Left cardiac atrium (tissue), 4 donors: ENCODE measurements at regions not wholly inside any gene's neighbourhood (a gene's known extent, or its start where the extent isn't known, plus 50 kb on each side); places are given as distances from the start of the nearest gene placed in this dataset.
A peak's percentile ranks its signal among the peaks of the same experiment; 100 is the strongest.

Experiments
- ATAC-seq, 2 donors: fragments of 200-7000 bp; cut with Tn5 transposase; one replicate each; pipeline ENCODE4 v1.9.1; 2020; ENCODE audit warnings: mild to moderate bottlenecking in 2 of 2, moderate library complexity in 2 of 2
- DNase-seq: peaks from one replicate; pipeline ENCODE4 v3.0.0-alpha.2; 2020
- intact Hi-C, 2 donors: fragments of 100-400 bp; cut with DNase I; formaldehyde crosslinking; loops; one replicate each; pipeline versions ENCODE4 v1.14.1 to v1.15.1; 2022 to 2023
- donor health status: DM: no; HTN: yes; CAD: no.
- donor health status: DM: no; HTN: yes; CAD: no; lungs with severe emphysema.
- donor health status: DM: yes; HTN: yes; CAD: no.
- donor health status: Dilated cardiomyopathy.

DNA sequence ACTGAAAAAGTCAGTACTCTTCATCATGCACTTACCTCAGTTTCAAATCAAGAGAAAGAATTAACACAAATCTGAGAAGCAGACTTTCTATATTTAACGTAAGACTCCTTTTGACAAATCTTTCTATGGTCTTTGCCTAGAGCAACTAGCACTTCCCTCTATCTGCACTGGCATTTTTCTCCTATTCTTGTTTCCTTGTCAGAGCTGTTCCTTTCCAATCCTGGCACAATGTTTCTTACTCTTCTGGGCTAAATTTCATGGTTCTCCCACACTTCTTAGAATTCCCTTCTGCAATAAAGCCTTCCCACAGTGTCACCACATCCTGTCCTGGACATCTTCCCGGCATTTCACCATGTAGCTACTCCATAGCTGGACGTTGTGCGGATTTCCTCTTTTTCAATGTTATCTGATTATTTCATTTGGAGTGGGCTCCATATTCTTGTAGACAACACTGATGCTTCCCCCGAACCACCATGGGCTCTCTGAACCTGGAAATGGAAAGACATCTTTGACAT is 144.7 kb upstream of the CTNNA2 start:
- no peak for DNase-seq
- intact Hi-C loops, result no loop called here
- ATAC-seq, result no peak

GRCh38 chr2:79359419-79359818 is 153.4 kb upstream of the CTNNA2 start:
- DNase-seq, result no peak
- intact Hi-C loops, result no loop called here
- ATAC-seq, result no peak

DNA sequence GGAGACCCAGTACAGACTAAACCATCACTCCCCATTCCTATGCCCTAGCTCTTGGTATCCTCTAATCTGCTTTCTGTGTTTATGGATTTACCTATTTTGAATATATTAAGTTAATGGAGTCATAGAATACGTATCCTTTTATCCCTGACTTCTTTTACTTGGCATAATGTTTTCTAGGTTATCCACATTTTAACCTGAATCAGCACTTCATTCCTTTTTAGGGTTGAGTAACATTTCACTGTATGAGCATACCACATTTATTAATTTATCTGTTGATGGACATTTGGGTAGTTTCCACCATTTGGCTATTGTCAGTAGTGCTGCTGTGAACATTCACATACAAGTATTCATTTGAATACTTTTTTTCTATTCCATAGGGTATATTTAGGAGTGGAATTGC is 157.3 kb upstream of the CTNNA2 start:
- ATAC-seq, result no peak
- intact Hi-C loops, result no loop called here
- no peak for DNase-seq

- DNase-seq (no peak), ATAC-seq (no peak)
- intact Hi-C loops, result no loop called here
Observed at GRCh38 chr2:79327460-79327859, 167.9 kb upstream of the REG3A start.

GRCh38 chr2:79320871-79321270 is 161.3 kb upstream of the REG3A start:
- ATAC-seq (no peak), DNase-seq (no peak)
- intact Hi-C loops, result no loop called here

DNA sequence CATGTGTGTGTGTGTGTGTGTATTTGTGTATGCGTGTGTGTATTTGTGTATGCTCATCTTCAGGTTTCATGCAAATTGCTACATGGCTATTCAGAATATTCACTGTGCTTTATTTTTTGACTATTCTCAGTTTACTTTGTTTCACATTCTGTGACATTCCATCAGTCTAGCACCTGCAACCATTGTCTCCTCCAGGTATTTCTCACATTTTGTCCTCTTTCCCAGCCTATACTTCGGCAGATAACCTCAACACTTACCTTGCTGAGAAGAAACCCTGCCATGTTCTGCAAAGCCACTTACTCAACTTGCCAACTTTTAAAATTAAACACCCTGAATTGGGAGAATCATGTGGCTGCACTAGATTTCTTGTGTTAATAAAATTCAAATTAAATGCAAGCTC is 135.4 kb upstream of the REG3A start:
- DNase-seq, result no peak
- intact Hi-C loops, result no loop called here
- no peak for ATAC-seq

GRCh38 chr2:79292958-79293315 is 133.4 kb upstream of the REG3A start:
- no peak for DNase-seq
- no peak for ATAC-seq
- intact Hi-C loops, result no loop called here

DNA sequence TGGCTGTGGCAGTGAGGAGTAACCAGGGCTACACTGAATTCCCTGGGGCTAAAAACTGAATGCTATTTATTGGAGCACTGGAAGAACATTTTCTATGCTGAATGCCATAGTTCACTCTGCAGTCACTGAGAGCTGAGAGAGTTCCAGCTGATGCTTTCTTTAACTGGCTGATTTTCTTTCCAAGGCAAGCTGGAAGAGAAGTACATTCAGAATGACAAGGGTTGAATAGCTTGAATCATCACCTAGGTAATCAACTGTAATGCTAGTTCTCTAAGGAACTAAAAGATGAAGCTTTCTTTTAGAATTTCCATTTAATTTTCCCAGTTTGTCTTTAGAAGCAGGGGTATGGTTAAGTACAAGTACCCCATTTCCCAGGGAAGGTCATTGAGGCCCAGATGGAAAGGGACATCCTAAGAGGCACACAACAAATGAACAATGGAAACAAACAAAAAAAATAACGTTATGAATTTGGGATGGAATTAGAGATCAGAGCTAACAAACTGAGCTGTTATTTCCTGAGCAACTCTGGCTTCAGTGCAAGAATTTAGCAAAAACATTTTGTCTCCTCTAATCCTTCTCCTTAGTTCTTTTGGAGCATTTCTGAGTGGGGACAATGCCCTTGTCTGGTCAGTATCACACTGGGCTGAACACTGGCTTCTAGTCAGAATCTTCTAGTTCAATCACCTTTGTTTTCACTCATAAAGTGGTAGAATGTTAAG is 132.8 kb upstream of the REG3A start:
- intact Hi-C loops, result no loop called here
- DNase-seq (no peak), ATAC-seq (no peak)

GRCh38 chr2:79275863-79276262 is 116.3 kb upstream of the REG3A start:
- DNase-seq (no peak), ATAC-seq (no peak)
- intact Hi-C loops, result no loop called here

DNA sequence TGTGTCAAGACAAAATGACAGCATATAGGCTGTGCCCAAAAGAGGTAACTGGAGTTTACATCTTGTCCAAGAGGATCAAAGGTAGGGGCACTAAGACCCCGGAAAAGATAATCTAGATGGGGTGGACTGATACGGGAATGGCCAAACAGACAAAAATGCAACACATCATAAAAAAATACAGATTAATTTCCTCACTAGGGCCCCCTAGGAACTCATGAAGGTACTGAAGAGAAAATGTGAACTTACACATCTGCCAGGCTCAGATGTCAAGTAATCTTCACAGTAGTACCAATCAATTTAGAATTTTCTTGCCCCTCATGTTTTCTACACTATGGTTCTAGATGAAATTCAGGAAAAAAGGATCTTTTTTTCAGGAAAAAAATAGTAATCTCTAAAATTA is 115.6 kb upstream of the REG3A start:
- DNase-seq (no peak), ATAC-seq (no peak)
- intact Hi-C loops, result no loop called here

GRCh38 chr2:79272616-79273015 is 113.1 kb upstream of the REG3A start:
- no peak for ATAC-seq
- intact Hi-C loops, result no loop called here
- DNase-seq, result no peak

DNA sequence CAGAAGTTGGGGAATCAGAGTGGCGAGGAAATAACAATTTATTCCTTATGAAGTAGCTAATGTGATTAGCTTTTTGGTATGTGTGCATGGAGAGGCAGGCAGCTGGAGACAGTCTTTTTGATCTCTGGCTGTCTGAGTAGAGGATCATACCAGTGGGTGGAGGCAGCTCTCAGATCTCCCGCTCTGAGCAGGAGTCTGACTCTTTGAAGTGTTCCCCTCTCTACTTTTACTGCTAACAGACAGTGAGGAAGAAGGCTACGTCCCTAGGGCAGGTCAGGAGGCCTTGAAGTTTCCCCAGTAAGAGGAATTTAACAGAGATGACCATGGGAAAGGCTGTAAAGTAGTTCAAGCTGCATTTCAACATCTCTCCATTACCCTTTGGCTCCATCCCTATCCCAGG is 111.9 kb upstream of the REG3A start:
- intact Hi-C loops, result no loop called here
- no peak for DNase-seq
- no peak for ATAC-seq

DNA sequence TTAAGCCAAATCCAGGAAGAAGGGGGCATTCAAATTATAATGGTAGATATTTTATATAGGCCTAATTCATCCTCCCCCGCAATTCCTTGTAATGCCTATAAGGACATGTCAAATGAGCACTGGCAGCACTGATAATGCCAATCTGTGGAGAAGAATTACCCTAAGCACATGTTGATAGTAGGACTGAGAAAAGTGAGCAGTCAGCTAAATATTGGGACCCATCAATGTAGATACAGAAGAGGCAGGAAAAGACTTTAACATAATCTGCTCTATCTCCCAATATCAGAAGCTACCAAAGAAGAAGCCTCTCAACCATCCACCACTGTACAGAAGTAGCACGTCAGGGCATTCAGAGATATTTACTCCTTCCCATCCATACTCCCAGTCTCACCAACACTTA is 101.3 kb upstream of the REG3A start:
- ATAC-seq, result no peak
- intact Hi-C loops, result no loop called here
- no peak for DNase-seq

GRCh38 chr2:79259959-79260358 is 100.4 kb upstream of the REG3A start:
- ATAC-seq (peak; percentile 44 to 97), DNase-seq (no peak)
- intact Hi-C loops, result no loop called here

- DNase-seq (no peak), ATAC-seq (no peak)
- intact Hi-C loops, result no loop called here
Observed at GRCh38 chr2:79259296-79259695, 99.7 kb upstream of the REG3A start.

DNA sequence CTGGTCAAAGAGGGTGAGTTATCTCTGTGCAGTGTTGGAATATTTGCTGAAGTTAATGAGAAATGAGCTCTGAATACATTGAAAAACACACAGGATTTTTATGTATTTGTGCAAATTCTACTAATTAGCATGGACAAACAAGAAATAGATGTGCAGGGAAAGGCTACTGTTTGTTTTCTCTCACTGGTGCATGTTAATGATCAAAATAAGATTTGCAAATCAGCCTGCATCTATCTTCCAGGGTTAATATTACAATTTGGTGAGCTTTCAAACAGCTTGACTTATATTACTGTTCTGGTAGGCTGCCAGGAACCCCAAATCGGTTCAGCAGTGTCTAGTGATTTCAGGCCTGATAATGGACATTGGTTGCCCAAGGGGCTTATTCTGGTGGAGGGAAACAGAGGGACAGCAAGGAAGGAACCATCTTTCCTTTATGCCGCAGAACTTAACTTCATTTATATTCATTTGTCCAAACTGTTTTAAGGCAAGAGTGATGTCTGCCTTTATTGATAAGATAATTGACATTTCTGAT is 93.8 kb upstream of the REG3A start:
- DNase-seq, result no peak
- no peak for ATAC-seq
- intact Hi-C loops, result no loop called here

DNA sequence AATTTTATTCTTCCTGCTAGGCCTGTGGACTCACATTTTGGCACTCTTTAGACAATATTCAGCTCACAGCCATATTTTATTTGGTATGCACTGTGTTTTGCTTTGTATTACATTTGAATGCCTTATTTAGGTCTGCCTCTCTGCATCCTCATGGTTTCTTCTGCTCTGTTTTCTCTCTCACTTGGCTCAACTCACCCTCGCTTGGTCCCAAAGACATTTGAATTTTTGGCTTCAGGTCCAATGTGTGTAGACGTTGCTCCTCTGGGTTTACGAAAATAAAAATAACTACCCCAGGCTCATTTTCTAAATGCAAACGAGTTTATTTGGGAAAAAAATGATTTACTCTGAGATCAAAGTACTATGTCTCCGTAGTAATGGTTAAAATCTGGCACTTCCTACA is 91.1 kb upstream of the REG3A start:
- ATAC-seq (no peak), DNase-seq (no peak)
- intact Hi-C loops, result no loop called here

DNA sequence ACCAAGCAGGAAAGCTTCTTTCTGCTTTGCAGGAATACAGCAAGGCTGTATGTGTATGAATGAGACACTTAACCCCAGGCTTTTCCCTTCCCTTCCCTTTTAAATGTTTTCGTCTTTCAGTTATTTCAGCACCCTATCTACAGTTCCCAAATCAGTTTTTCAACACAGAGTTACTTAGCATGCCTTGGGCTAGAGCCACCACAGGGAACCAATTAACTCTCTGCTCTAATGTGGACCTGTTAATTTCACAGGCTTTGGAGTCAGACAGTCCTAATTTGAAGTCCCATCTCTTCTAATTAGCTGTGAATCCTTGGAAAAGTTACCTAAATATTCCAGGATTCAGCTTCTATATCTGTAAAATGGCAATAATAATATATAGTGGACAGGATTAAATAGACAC is 89.2 kb upstream of the REG3A start:
- ATAC-seq (no peak), DNase-seq (no peak)
- intact Hi-C loops, result no loop called here

- DNase-seq, result no peak
- intact Hi-C loops, result no loop called here
- ATAC-seq, result no peak
Observed at GRCh38 chr2:79235135-79235534, 75.6 kb upstream of the REG3A start.

DNA sequence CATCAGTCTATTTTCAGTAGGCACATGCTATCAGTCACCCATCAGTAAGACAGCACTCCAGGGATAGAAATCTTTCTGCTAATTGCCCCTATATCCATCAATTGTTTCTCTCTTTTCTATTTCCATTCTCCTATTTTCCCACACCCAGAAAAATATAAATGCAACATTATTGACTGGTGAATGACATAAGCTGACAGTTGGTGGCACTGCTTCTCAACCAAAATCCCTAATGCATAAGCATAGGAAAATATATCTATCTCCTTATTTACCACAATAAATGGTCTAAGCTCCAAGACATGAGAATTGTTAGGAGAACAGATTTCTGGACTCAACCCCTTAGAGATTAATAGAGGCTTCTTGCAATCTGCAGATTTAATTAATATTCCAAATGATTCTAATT is 64.0 kb upstream of the REG3A start:
- DNase-seq, result no peak
- intact Hi-C loops, result no loop called here
- ATAC-seq, result no peak

DNA sequence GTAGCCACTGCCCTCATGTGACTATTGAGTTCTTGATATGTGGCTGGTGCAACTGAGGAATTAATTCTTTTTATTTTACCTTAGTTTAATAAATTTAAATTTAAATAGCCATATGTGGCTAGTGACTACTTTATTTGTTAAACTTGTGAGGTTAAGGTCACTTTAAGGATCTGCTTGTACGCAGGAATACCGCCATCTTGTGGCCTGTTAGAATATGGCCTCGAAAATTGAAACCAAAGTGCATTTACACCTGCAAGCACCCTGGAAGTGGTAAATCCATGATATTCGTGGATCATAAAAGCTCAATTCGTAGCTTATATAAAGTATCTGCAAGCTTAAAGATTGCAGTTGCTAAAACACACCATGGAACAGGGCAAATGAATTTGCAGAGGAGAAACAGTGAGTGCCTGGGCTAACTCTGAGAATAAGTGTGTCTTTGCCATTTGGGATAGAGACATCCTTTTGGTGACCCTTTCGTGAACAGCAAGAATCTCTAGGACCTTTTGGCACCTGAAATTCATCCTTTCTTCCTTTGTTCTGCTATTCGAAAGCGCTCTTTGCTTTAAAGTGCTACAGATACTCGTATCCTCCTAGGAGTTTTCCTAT is 59.9 kb upstream of the REG3A start:
- intact Hi-C loops, result no loop called here
- no peak for ATAC-seq
- no peak for DNase-seq
